Suprapubic skin (tissue), 4 donors: ENCODE measurements at regions not wholly inside any gene's neighbourhood (a gene's known extent, or its start where the extent isn't known, plus 50 kb on each side); places are given as distances from the start of the nearest gene placed in this dataset.

Source experiments
- DNase-seq, 2 donors: peaks; one replicate each; pipeline ENCODE4 v3.0.0-alpha.2; 2019; ENCODE audit warnings: low spot score in 2 of 2
- H3K27ac ChIP-seq: fragments of 200-600 bp; sonication (generic); one replicate; pipeline ENCODE4 v1.5.1; 2019
- H3K27me3 ChIP-seq: fragments of 200-600 bp; sonication (generic); one replicate; pipeline ENCODE4 v1.5.1; 2019
- H3K36me3 ChIP-seq: fragments of 200-600 bp; sonication (generic); one replicate; pipeline ENCODE4 v1.5.1; 2019
- H3K4me1 ChIP-seq: fragments of 200-600 bp; sonication (generic); one replicate; pipeline ENCODE4 v1.5.1; 2019
- H3K4me3 ChIP-seq: fragments of 200-600 bp; sonication (generic); one replicate; pipeline ENCODE4 v1.5.1; 2019; ENCODE audit warnings: mild to moderate bottlenecking
- H3K9me3 ChIP-seq: fragments of 200-600 bp; sonication (generic); one replicate; pipeline ENCODE4 v1.5.1; 2019
- EP300 ChIP-seq: sonication (generic); formaldehyde crosslinking; IDR thresholded peaks from one replicate; pipeline ENCODE4 v1.6.1; 2017; ENCODE audit warnings: antibody characterized with exemption
- POLR2A ChIP-seq, 2 donors: fragments of 450-650 bp; IDR thresholded peaks; one replicate each; pipeline ENCODE4 v1.6.1; 2017; ENCODE audit warnings: antibody characterized with exemption in 2 of 2, mild to moderate bottlenecking in 2 of 2, moderate library complexity in 2 of 2
- POLR2AphosphoS5 ChIP-seq, 3 donors: sonication (generic); formaldehyde crosslinking; IDR thresholded peaks; one replicate each; pipeline ENCODE4 v1.6.1; 2017; ENCODE audit warnings: antibody characterized with exemption in 3 of 3
- WGBS: methylation state at CpG from one replicate; pipeline ENCODE4 v1.1.5; 2018; 5-methylcytosine and 5-hydroxymethylcytosine counted together
- TF ChIP-seq, protein P1 (sequence below), 2 donors: fragments of 200-600 bp in 1 of 2; fragments of 450-650 bp in 1 of 2; sonication (generic) in 1 of 2; IDR thresholded peaks; one replicate each; pipeline ENCODE4 v1.5.1; 2016 to 2019; ENCODE audit warnings: antibody characterized with exemption in 2 of 2, mild to moderate bottlenecking in 1 of 2, moderate library complexity in 1 of 2

GRCh38 chr14:87772854-87773253 lies 220.1 kb downstream of the GALC start:
- Histone ChIP-seq H3K27ac (no peak overlapping the region), H3K4me3 (no peak overlapping the region), H3K27me3 (no peaks in the 10 kb centered on the region), H3K36me3 (no peaks in the 10 kb centered on the region), H3K4me1 (no peaks in the 10 kb centered on the region), H3K9me3 (no peaks in the 10 kb centered on the region)
- DNase-seq = no peak
- TF ChIP-seq POLR2AphosphoS5 (IDR thresholded peaks at IDR 0.05) = no peak
- no peak for TF ChIP-seq EP300
- no peak for TF ChIP-seq POLR2A (IDR thresholded peaks at IDR 0.05)
- TF ChIP-seq, protein P1, sequence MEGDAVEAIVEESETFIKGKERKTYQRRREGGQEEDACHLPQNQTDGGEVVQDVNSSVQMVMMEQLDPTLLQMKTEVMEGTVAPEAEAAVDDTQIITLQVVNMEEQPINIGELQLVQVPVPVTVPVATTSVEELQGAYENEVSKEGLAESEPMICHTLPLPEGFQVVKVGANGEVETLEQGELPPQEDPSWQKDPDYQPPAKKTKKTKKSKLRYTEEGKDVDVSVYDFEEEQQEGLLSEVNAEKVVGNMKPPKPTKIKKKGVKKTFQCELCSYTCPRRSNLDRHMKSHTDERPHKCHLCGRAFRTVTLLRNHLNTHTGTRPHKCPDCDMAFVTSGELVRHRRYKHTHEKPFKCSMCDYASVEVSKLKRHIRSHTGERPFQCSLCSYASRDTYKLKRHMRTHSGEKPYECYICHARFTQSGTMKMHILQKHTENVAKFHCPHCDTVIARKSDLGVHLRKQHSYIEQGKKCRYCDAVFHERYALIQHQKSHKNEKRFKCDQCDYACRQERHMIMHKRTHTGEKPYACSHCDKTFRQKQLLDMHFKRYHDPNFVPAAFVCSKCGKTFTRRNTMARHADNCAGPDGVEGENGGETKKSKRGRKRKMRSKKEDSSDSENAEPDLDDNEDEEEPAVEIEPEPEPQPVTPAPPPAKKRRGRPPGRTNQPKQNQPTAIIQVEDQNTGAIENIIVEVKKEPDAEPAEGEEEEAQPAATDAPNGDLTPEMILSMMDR (IDR thresholded peaks at IDR 0.05) = no peak
- 77% methylated on average over 7 of the region's 7 CpGs for WGBS

- Histone ChIP-seq H3K4me3 (no peak overlapping the region), H3K36me3 (no peaks in the 10 kb centered on the region), H3K27me3 (no peaks in the 10 kb centered on the region), H3K9me3 (peaks cover 4% of the 10 kb centered on the region), H3K27ac (no peak overlapping the region), H3K4me1 (no peaks in the 10 kb centered on the region)
- WGBS = 87% methylated on average over 2 of the region's 2 CpGs
- TF ChIP-seq EP300 = no peak
- no peak for DNase-seq
Measured at GRCh38 chr14:87767567-87767901, 225.4 kb downstream of the GALC start.

- TF ChIP-seq POLR2AphosphoS5 (IDR thresholded peaks at IDR 0.05) (no peak), EP300 (no peak), POLR2A (IDR thresholded peaks at IDR 0.05) (no peak)
- TF ChIP-seq, protein P1 (IDR thresholded peaks at IDR 0.05) = no peak
- Histone ChIP-seq H3K4me3 (no peak overlapping the region), H3K9me3 (no peaks in the 10 kb centered on the region), H3K36me3 (no peaks in the 10 kb centered on the region), H3K27me3 (no peaks in the 10 kb centered on the region), H3K4me1 (no peaks in the 10 kb centered on the region), H3K27ac (no peak overlapping the region)
- 20% methylated on average over 2 of the region's 2 CpGs for WGBS
- DNase-seq = no peak
Measured at GRCh38 chr14:87758876-87759275, 234.1 kb downstream of the GALC start.

GRCh38 chr14:87756661-87757060 lies 236.3 kb downstream of the GALC start:
- TF ChIP-seq POLR2AphosphoS5 (IDR thresholded peaks at IDR 0.05) (no peak), POLR2A (IDR thresholded peaks at IDR 0.05) (no peak), EP300 (no peak)
- TF ChIP-seq, protein P1 (IDR thresholded peaks at IDR 0.05) = no peak
- WGBS = 78% methylated on average over 2 of the region's 2 CpGs

GRCh38 chr14:87754520-87755223 lies 238.3 kb downstream of the GALC start:
- Histone ChIP-seq H3K4me1 (no peaks in the 10 kb centered on the region), H3K27me3 (no peaks in the 10 kb centered on the region), H3K36me3 (no peaks in the 10 kb centered on the region), H3K9me3 (no peaks in the 10 kb centered on the region), H3K27ac (no peak overlapping the region), H3K4me3 (no peak overlapping the region)
- TF ChIP-seq EP300 = no peak
- TF ChIP-seq, protein P1 (IDR thresholded peaks at IDR 0.05) = no peak
- no peak for TF ChIP-seq POLR2A (IDR thresholded peaks at IDR 0.05)
- no peak for TF ChIP-seq POLR2AphosphoS5 (IDR thresholded peaks at IDR 0.05)
- 83% methylated on average over 8 of the region's 8 CpGs for WGBS
- DNase-seq = no peak

More at GRCh38 chr14:87756661-87757060, 236.3 kb downstream of the GALC start:
- H3K27ac ChIP-seq = no peak overlapping the region
- DNase-seq = no peak
- no peaks in the 10 kb centered on the region for H3K9me3 ChIP-seq
- no peaks in the 10 kb centered on the region for H3K36me3 ChIP-seq
- H3K27me3 ChIP-seq = no peaks in the 10 kb centered on the region
- no peak overlapping the region for H3K4me3 ChIP-seq
- H3K4me1 ChIP-seq = no peaks in the 10 kb centered on the region

- H3K27me3 ChIP-seq = no peaks in the 10 kb centered on the region
- DNase-seq = no peak
- no peak overlapping the region for H3K27ac ChIP-seq
- TF ChIP-seq, protein P1 (IDR thresholded peaks at IDR 0.05) = no peak
- TF ChIP-seq EP300 (no peak), POLR2A (IDR thresholded peaks at IDR 0.05) (no peak), POLR2AphosphoS5 (IDR thresholded peaks at IDR 0.05) (no peak)
- H3K4me3 ChIP-seq = no peak overlapping the region
- no peaks in the 10 kb centered on the region for H3K9me3 ChIP-seq
- no peaks in the 10 kb centered on the region for H3K4me1 ChIP-seq
- no peaks in the 10 kb centered on the region for H3K36me3 ChIP-seq
Measured at GRCh38 chr14:87748558-87748957, 244.4 kb downstream of the GALC start.
